ENCODE measurements at regions not wholly inside any gene's neighbourhood (a gene's known extent, or its start where the extent isn't known, plus 50 kb on each side); places are given as distances from the start of the nearest gene placed in this dataset.

DNA sequence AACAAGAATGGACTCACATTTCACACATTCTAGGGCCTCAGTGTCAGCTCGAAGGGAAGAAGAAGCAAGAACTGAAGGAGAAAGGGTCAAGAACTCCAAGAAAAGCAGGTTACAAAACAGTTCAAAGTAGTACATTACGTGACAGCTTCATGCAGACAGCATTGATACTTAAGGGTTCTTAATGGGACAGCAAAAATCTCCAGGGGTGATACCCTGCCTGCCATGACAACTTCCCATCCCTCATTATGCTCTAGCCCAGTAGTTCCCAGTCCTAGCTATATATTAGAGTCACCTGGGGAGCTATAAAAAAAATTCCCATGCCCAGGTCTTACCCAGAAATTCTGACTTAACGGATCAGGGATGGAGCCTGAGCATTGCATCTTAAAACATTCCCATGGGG lies 51.2 kb upstream of the PROX1 start:
- DNase-seq (ENCODE audit: low read depth in 2 of 2): no peak
